GM12878 (cell line): ENCODE measurements at regions not wholly inside any gene's neighbourhood (a gene's known extent, or its start where the extent isn't known, plus 50 kb on each side); places are given as distances from the start of the nearest gene placed in this dataset.

Source experiments
- ATAC-seq: fragments of 200-7000 bp; cut with Tn5 transposase; 3 replicates; pipeline ENCODE4 v1.9.1; 2020; ENCODE audit warnings: mild to moderate bottlenecking, moderate library complexity
- BruUV-seq: library from RNA; stranded (reverse); fragments of 400-500 nt; replicated peaks from 2 replicates; lab custom pipeline; 2021; lab: Mats Ljungman, UMichigan
- CTCF ChIA-PET: fragments of 300-600 bp; sonication (Branson Sonifier 250); formaldehyde crosslinking; extraction: SDS; loops from one replicate; lab custom pipeline; 2021; ENCODE audit warnings: inconsistent platforms; lab: Yijun Ruan, JAX
- POLR2A ChIA-PET: fragments of 350-600 bp; formaldehyde crosslinking; extraction: SDS; loops from one replicate; lab custom pipeline; 2021; ENCODE audit warnings: inconsistent platforms; lab: Charles Lee
- RAD21 ChIA-PET: fragments of 300-600 bp; sonication (Branson Sonifier 250); formaldehyde crosslinking; loops from one replicate; lab custom pipeline; 2023; ENCODE audit warnings: antibody characterized with exemption; ENCODE audit not compliant: unreplicated experiment; lab: Charles Lee
- SMC1A ChIA-PET: fragments of 300-600 bp; sonication (Branson Sonifier 250); formaldehyde crosslinking; loops from one replicate; lab custom pipeline; 2023; ENCODE audit not compliant: unreplicated experiment, uncharacterized antibody; lab: Charles Lee
- DNase-seq: peaks from one replicate; pipeline ENCODE4 v3.0.0-alpha.2; 2011; ENCODE audit warnings: low read depth, low spot score
- FAIRE-seq: peaks from 3 replicates; lab custom pipeline; 2011; peaks lifted over from hg19 to GRCh38; lab: Jason Lieb, UNC
- H2AFZ ChIP-seq: 2 replicates; pipeline ENCODE4 v1.6.0; 2011; ENCODE audit warnings: low read depth, low read length, control low read depth; ENCODE audit not compliant: control insufficient read depth
- H3K27ac ChIP-seq: 2 replicates; pipeline ENCODE4 v1.5.1; 2011; ENCODE audit warnings: control low read depth; ENCODE audit not compliant: control insufficient read depth, insufficient read depth
- H3K27me3 ChIP-seq, 2 experiments: replicated peaks in 1 of 2; 2 replicates each; pipeline versions ENCODE4 v1.6.0 to v1.6.1; 2011; ENCODE audit warnings: low read length in 1 of 2; ENCODE audit not compliant: control insufficient read depth in 2 of 2, insufficient read depth in 2 of 2
- H3K36me3 ChIP-seq, 2 experiments: 2 replicates each; pipeline ENCODE4 v1.5.1; 2011; ENCODE audit warnings: low read length in 1 of 2; ENCODE audit not compliant: control insufficient read depth in 2 of 2, insufficient read depth in 2 of 2
- H3K4me1 ChIP-seq: 2 replicates; pipeline ENCODE4 v1.6.1; 2011; ENCODE audit warnings: mild to moderate bottlenecking, low read length, moderate library complexity, mixed read lengths; ENCODE audit not compliant: control insufficient read depth, insufficient read depth
- H3K4me2 ChIP-seq: 2 replicates; pipeline ENCODE4 v1.6.0; 2011; ENCODE audit warnings: control low read depth; ENCODE audit not compliant: control insufficient read depth, insufficient read depth
- H3K4me3 ChIP-seq: fragments of 200-600 bp; sonication (generic); 2 replicates; pipeline ENCODE4 v1.5.1; 2016
- H3K79me2 ChIP-seq: 2 replicates; pipeline ENCODE4 v1.6.0; 2011; ENCODE audit warnings: low read length; ENCODE audit not compliant: control insufficient read depth, insufficient read depth
- H3K9ac ChIP-seq: 2 replicates; pipeline ENCODE4 v1.8.0; 2011; ENCODE audit warnings: low read length, control low read depth, mixed read lengths; ENCODE audit not compliant: control insufficient read depth, insufficient read depth
- H3K9me3 ChIP-seq: replicated peaks from 3 replicates; pipeline ENCODE4 v1.5.1; 2011; ENCODE audit warnings: mild to moderate bottlenecking, low read length; ENCODE audit not compliant: control insufficient read depth, insufficient read depth
- H4K20me1 ChIP-seq: 2 replicates; pipeline ENCODE4 v1.6.0; 2011; ENCODE audit not compliant: control insufficient read depth, insufficient read depth
- ATF7 ChIP-seq: fragments of 450-650 bp; IDR thresholded peaks from 2 replicates; pipeline ENCODE4 v1.6.1; 2016; ENCODE audit warnings: low read depth, mild to moderate bottlenecking
- EZH2 ChIP-seq: IDR thresholded peaks from 2 replicates; pipeline ENCODE4 v1.6.1; 2012; ENCODE audit warnings: low read depth, mild to moderate bottlenecking, control low read depth, inconsistent platforms, low read length, borderline replicate concordance; ENCODE audit not compliant: control insufficient read depth
- HDGF ChIP-seq: fragments of 450-650 bp; IDR thresholded peaks from 2 replicates; pipeline ENCODE4 v1.6.1; 2016; ENCODE audit warnings: antibody characterized with exemption
- IKZF2 ChIP-seq, 2 experiments: fragments of 450-650 bp; IDR thresholded peaks; 2 replicates each; pipeline ENCODE4 v1.6.1; 2017; ENCODE audit warnings: mild to moderate bottlenecking in 2 of 2, moderate library complexity in 2 of 2
- POU2F2 ChIP-seq: IDR thresholded peaks from 3 replicates; pipeline ENCODE4 v1.6.1; 2011; ENCODE audit warnings: low read depth, mild to moderate bottlenecking, low read length, borderline replicate concordance
- RBBP5 ChIP-seq: fragments of 200-600 bp; sonication (generic); conservative IDR thresholded peaks from 2 replicates; pipeline ENCODE4 v1.6.1; 2016
- RELA ChIP-seq: fragments of 450-650 bp; IDR thresholded peaks from 2 replicates; pipeline ENCODE4 v1.8.0; 2014; ENCODE audit warnings: borderline replicate concordance; ENCODE audit not compliant: partially characterized antibody
- REST ChIP-seq: IDR thresholded peaks from 2 replicates; pipeline ENCODE4 v1.6.1; 2012; ENCODE audit warnings: mild to moderate bottlenecking, low read depth, low read length
- SMC3 ChIP-seq: IDR thresholded peaks from 2 replicates; pipeline ENCODE4 v1.6.1; 2011; ENCODE audit warnings: low read length, improper control_type of control experiment, borderline replicate concordance
- SPI1 ChIP-seq: IDR thresholded peaks from 2 replicates; pipeline ENCODE4 v1.6.1; 2011; ENCODE audit warnings: low read depth, mild to moderate bottlenecking, low read length, moderate library complexity, borderline replicate concordance; ENCODE audit not compliant: insufficient read depth
- STAT3 ChIP-seq: IDR thresholded peaks from 2 replicates; pipeline ENCODE4 v1.6.1; 2011; ENCODE audit warnings: low read depth, low read length, improper control_type of control experiment
- TAF1 ChIP-seq: IDR thresholded peaks from 2 replicates; pipeline ENCODE4 v1.6.1; 2011; ENCODE audit warnings: mild to moderate bottlenecking, low read depth, low read length, borderline replicate concordance
- YBX1 ChIP-seq: fragments of 450-650 bp; IDR thresholded peaks from 2 replicates; pipeline ENCODE4 v1.6.1; 2016; ENCODE audit warnings: antibody characterized with exemption
- ZZZ3 ChIP-seq: IDR thresholded peaks from 2 replicates; pipeline ENCODE4 v1.6.1; 2011; ENCODE audit warnings: low read depth; ENCODE audit not compliant: control insufficient read depth, insufficient read length
- WGBS: methylation state at CpG from one replicate; pipeline ENCODE4 v1.1.6; 2016; ENCODE audit warnings: low lambda C conversion rate; ENCODE audit not compliant: insufficient replicate concordance, insufficient coverage; ENCODE audit errors: missing lambda C conversion rate; 5-methylcytosine and 5-hydroxymethylcytosine counted together
- in situ Hi-C: fragments of 300-500 bp; cut with MboI; formaldehyde crosslinking; loops from 9 replicates; pipeline ENCODE4 v1.14.3; 2018; ENCODE audit warnings: mixed read lengths
- intact Hi-C: fragments of 100-400 bp; cut with micrococcal nuclease; formaldehyde crosslinking; loops from one replicate; pipeline ENCODE4 v1.14.2; 2022; ENCODE audit not compliant: unreplicated experiment
- TF ChIP-seq, protein P1 (sequence below): fragments of 450-650 bp; IDR thresholded peaks from 2 replicates; pipeline ENCODE4 v1.6.1; 2017; ENCODE audit warnings: mild to moderate bottlenecking, low read depth, inconsistent platforms; ENCODE audit not compliant: poor library complexity, severe bottlenecking
- TF ChIP-seq, protein P2 (sequence below): fragments of 450-650 bp; IDR thresholded peaks from 2 replicates; pipeline ENCODE4 v1.6.1; 2014; ENCODE audit warnings: mild to moderate bottlenecking

- POLR2A ChIA-PET = no interaction called here
- under 1% methylated on average over 6 of the region's 6 CpGs for WGBS
- Histone ChIP-seq H3K9ac (no peak overlapping the region), H3K9me3 (no peaks in the 10 kb centered on the region), H3K4me2 (no peak overlapping the region), H3K27ac (no peak overlapping the region), H3K79me2 (no peaks in the 10 kb centered on the region), H3K4me3 (no peak overlapping the region), H2AFZ (no peak overlapping the region), H3K36me3 (no peaks in the 10 kb centered on the region), H3K27me3 (no peaks in the 10 kb centered on the region), H4K20me1 (no peaks in the 10 kb centered on the region), H3K4me1 (no peaks in the 10 kb centered on the region)
- SMC1A ChIA-PET = no interaction called here
- in situ Hi-C loops (no loop called here), intact Hi-C loops (no loop called here)
- no TSS peak for BruUV-seq
- FAIRE-seq (no peak), ATAC-seq (no peak), DNase-seq (no peak)
- CTCF ChIA-PET = no interaction called here
- RAD21 ChIA-PET = no interaction called here
- TF ChIP-seq ZZZ3 (no peak), HDGF (no peak), RELA (no peak), TAF1 (no peak), POU2F2 (no peak), YBX1 (no peak), STAT3 (no peak), SPI1 (no peak), IKZF2 (IDR thresholded peaks at IDR 0.05) (no peak), SMC3 (no peak), ATF7 (no peak), RBBP5 (no peak), REST (no peak), EZH2 (no peak)
- TF ChIP-seq, protein P1, sequence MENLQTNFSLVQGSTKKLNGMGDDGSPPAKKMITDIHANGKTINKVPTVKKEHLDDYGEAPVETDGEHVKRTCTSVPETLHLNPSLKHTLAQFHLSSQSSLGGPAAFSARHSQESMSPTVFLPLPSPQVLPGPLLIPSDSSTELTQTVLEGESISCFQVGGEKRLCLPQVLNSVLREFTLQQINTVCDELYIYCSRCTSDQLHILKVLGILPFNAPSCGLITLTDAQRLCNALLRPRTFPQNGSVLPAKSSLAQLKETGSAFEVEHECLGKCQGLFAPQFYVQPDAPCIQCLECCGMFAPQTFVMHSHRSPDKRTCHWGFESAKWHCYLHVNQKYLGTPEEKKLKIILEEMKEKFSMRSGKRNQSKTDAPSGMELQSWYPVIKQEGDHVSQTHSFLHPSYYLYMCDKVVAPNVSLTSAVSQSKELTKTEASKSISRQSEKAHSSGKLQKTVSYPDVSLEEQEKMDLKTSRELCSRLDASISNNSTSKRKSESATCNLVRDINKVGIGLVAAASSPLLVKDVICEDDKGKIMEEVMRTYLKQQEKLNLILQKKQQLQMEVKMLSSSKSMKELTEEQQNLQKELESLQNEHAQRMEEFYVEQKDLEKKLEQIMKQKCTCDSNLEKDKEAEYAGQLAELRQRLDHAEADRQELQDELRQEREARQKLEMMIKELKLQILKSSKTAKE = no peak
- TF ChIP-seq, protein P2, sequence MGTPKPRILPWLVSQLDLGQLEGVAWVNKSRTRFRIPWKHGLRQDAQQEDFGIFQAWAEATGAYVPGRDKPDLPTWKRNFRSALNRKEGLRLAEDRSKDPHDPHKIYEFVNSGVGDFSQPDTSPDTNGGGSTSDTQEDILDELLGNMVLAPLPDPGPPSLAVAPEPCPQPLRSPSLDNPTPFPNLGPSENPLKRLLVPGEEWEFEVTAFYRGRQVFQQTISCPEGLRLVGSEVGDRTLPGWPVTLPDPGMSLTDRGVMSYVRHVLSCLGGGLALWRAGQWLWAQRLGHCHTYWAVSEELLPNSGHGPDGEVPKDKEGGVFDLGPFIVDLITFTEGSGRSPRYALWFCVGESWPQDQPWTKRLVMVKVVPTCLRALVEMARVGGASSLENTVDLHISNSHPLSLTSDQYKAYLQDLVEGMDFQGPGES = no peak
Observed at GRCh38 chr10:105769248-105770184, 1128.4 kb downstream of the SORCS3 start.
